Kidney (tissue), 13 donors: ENCODE measurements at regions not wholly inside any gene's neighbourhood (a gene's known extent, or its start where the extent isn't known, plus 50 kb on each side); places are given as distances from the start of the nearest gene placed in this dataset.

ENCODE experiments used
- DNase-seq, 5 donors: peaks; one replicate each; pipeline ENCODE4 v3.0.0-alpha.2; 2013 to 2020
- FAIRE-seq: peaks from 2 replicates; lab custom pipeline; 2012; peaks lifted over from hg19 to GRCh38; lab: Jason Lieb, UNC
- H3K27ac ChIP-seq, 2 donors: one replicate each; pipeline ENCODE4 v1.7.0; 2013; ENCODE audit warnings: low read depth in 2 of 2, low read length in 2 of 2, inconsistent platforms in 1 of 2
- H3K27me3 ChIP-seq: one replicate; pipeline ENCODE4 v1.7.1; 2013; ENCODE audit warnings: low read length, inconsistent platforms; ENCODE audit not compliant: control insufficient read depth, insufficient read depth
- H3K36me3 ChIP-seq, 3 donors: one replicate each; pipeline versions ENCODE4 v1.7.0 to v1.7.1; 2013; ENCODE audit warnings: low read length in 3 of 3, control low read depth in 1 of 3, inconsistent platforms in 1 of 3; ENCODE audit not compliant: insufficient read depth in 3 of 3, control insufficient read depth in 2 of 3
- H3K4me1 ChIP-seq, 3 donors: one replicate each; pipeline versions ENCODE4 v1.7.0 to v1.7.1; 2013; ENCODE audit warnings: low read length in 3 of 3, inconsistent platforms in 1 of 3, low read depth in 1 of 3; ENCODE audit not compliant: control insufficient read depth in 2 of 3, insufficient read depth in 2 of 3
- H3K4me3 ChIP-seq, 3 donors: one replicate each; pipeline versions ENCODE4 v1.7.0 to v1.8.1; 2013; ENCODE audit warnings: low read length in 3 of 3, control low read depth in 1 of 3, inconsistent platforms in 1 of 3
- H3K9ac ChIP-seq, 3 donors: one replicate each; pipeline versions ENCODE4 v1.7.0 to v1.7.1; 2013; ENCODE audit warnings: low read length in 3 of 3, control low read depth in 1 of 3, inconsistent platforms in 1 of 3
- H3K9me3 ChIP-seq, 3 donors: one replicate each; pipeline versions ENCODE4 v1.7.0 to v1.7.1; 2013; ENCODE audit warnings: low read length in 3 of 3, control low read depth in 1 of 3, inconsistent platforms in 1 of 3; ENCODE audit not compliant: control insufficient read depth in 2 of 3, insufficient read depth in 1 of 3
- CTCF ChIP-seq: IDR thresholded peaks from 3 replicates; pipeline ENCODE4 v1.5.1; 2012; ENCODE audit warnings: mild to moderate bottlenecking, moderate library complexity, borderline replicate concordance; ENCODE audit not compliant: insufficient read depth; ENCODE audit errors: extremely low read depth
- intact Hi-C: fragments of 100-400 bp; cut with DNase I; formaldehyde crosslinking; loops from one replicate; pipeline ENCODE4 v1.11.1; 2022
- donor health status: control.
- donor health status: control.
- donor health status: control.
- donor health status: control.
- donor health status: control.
- donor health status: DM: yes; HTN: yes; CAD: no.
- donor health status: Normal renal cell carcinoma (clear cell type).

DNA sequence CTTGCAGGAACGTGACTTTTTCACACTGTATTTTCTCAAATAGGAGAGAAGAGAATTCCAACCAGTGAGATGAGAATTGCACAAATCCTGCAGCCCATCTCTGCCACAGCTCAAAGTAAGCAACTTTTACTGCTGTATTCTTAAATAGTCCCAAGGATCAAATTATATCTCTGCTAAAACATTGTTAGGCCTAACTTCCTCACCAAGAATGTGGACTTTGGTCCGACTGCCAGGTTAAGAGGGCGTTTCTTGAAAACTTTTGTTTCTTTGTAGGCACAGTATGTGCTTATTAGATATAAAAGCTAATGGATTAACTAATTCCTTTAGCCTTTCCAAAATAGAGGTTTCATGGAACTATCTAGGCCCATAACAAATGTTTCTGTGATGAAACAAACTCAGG lies 61.4 kb upstream of the IFNG-AS1 start:
- DNase-seq (no peak), FAIRE-seq (no peak)
- Histone ChIP-seq H3K36me3 (no peaks in the 10 kb centered on the region), H3K4me1 (no peaks in the 10 kb centered on the region), H3K27ac (peak overlapping the region in 1 of 2 donors; percentile 5), H3K9me3 (no peaks in the 10 kb centered on the region), H3K9ac (no peak overlapping the region), H3K4me3 (no peak overlapping the region), H3K27me3 (no peaks in the 10 kb centered on the region)
- intact Hi-C loops = no loop called here
- TF ChIP-seq CTCF = no peak

DNA sequence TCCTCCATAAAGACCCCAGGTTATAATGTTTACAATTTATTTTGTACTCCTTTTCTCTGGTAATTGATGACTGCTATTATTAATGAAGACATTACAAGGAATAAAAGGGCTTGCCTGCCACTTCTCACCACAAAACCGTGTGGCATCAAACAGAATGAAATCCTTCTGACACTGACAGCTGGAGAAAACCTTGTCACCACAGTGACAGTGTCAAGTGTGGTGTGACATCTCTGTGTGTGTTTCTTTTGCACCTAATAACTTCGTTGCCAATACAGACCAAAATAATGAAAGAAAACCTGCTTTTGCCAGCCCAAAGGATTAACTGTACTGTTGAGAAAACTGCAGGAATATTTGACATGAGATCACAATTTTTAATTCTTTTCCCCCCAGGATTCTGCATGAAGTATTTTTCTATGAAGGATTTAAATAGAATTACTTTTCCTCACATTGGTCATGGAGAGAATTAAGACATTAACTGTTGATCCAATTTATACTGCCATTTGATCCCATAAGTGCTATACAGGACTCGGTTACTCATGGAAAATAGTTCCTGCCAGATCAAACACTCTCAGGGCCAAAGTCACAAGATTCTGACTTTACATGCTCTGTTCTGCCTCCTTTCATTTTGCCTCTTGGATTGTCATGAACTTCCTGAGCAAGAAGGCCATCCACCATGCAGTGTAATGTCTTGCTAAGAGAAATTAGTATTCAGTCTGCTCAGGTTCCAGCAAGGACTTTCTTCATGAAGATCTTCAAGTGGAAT lies 60.4 kb upstream of the IFNG-AS1 start:
- no peaks in the 10 kb centered on the region for H3K9me3 ChIP-seq
- H3K9ac ChIP-seq = no peak overlapping the region
- FAIRE-seq (no peak), DNase-seq (peak in 1 of 5 donors; percentile 20)
- intact Hi-C loops = no loop called here
- peak overlapping the region in 1 of 2 donors; percentile 5 for H3K27ac ChIP-seq
- no peaks in the 10 kb centered on the region for H3K36me3 ChIP-seq
- TF ChIP-seq CTCF = no peak
- no peak overlapping the region for H3K4me3 ChIP-seq
- no peaks in the 10 kb centered on the region for H3K27me3 ChIP-seq
- no peaks in the 10 kb centered on the region for H3K4me1 ChIP-seq

- Histone ChIP-seq H3K27me3 (no peaks in the 10 kb centered on the region), H3K4me3 (no peak overlapping the region), H3K27ac (no peak overlapping the region), H3K9me3 (no peaks in the 10 kb centered on the region), H3K4me1 (no peaks in the 10 kb centered on the region), H3K36me3 (no peaks in the 10 kb centered on the region), H3K9ac (no peak overlapping the region)
- no peak for TF ChIP-seq CTCF
- intact Hi-C loops = no loop called here
- DNase-seq (no peak), FAIRE-seq (no peak)
Observed at GRCh38 chr12:67929384-67929772, 59.9 kb upstream of the IFNG-AS1 start.
